HG03064 (cell line): ENCODE measurements at regions not wholly inside any gene's neighbourhood (a gene's known extent, or its start where the extent isn't known, plus 50 kb on each side); places are given as distances from the start of the nearest gene placed in this dataset.

ENCODE experiments used
- ATAC-seq: cut with Tn5 transposase; IDR thresholded peaks from one replicate; pipeline ENCODE4 v1.9.1; 2021; ENCODE audit warnings: low read depth; ENCODE audit not compliant: unreplicated experiment

DNA sequence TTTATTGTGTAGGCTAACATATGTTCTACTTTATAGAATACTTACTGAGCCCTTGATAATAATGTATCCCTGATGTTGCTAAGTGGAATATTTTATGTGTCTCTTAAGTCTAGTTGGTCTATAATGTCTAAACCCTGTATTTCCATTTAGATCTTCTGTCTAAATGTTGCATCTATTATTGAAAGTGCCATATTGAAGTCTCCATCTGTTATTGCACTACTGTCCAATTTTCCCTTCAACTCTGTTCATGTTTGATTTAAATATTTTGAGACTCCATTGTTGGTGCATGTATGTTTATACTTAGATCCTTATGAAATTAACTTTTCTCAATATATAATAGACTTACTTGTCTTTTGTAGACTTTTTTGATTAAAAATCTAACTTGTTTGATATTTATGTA is 924.5 kb upstream of the KCND2 start:
- no peak for ATAC-seq

GRCh38 chr7:119350334-119350733 is 922.6 kb upstream of the KCND2 start:
- ATAC-seq, result no peak

- ATAC-seq, result no peak
Observed at GRCh38 chr7:119351320-119351719, 921.7 kb upstream of the KCND2 start.

DNA sequence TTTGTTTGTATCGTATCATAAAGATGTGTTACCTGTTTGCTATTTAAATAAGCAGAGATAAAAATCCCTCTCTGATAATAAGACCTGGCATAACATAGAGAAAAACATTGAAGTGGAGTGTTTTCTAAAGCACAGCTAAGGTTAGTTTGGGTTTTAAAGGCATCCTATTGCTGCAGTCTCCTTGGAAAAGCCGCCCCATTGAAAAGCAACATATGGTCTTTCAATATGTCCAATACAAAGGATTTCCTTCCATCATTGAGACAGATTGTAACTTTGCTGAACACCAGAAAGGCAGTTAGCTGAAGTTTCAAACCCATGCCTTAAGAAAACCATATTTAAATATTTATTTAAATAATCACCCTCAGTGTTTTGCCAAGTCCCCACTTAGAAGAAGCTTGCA is 898.5 kb upstream of the KCND2 start:
- ATAC-seq, result no peak

- ATAC-seq, result no peak
Observed at GRCh38 chr7:119377861-119378260, 895.1 kb upstream of the KCND2 start.

DNA sequence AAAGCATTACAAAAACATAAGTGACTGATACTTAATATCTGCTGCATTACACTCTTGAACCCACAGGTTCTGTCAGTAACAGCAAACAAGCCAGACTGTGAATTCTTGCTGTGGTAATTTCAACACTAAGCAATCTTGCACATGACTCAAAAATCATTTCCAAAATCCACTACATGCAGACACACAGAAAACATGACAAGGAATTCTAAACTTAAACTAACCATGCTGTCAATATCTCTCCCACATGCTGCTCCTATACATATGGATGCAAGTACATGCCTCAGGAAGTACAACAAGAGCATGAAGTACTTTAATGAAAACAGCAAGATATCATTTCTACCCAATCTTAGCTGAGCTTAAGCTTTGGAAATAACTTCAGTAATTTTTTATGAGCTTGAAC is 890.2 kb upstream of the KCND2 start:
- no peak for ATAC-seq

GRCh38 chr7:119395024-119395423 is 878.0 kb upstream of the KCND2 start:
- no peak for ATAC-seq

DNA sequence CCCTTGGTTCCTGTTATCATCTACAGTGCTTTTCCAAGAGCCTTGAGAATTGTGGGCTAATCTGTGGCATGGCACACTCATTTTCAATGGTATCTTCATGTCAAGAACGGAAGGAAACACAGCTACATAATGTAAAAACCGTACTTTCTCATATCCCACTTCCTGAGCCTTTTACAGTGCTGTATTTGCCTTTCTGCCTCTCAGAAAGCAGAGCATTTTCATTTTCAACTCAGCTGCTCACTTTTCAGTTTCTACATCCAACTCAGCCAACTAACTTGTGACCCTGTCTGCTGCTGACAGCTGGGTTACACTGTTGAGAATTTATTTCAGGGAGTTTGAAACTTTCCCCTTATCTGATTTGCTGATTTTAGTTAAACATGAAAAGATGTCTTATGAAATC is 875.8 kb upstream of the KCND2 start:
- peak; percentile 89 for ATAC-seq

- ATAC-seq, result no peak
Observed at GRCh38 chr7:119408596-119408995, 864.4 kb upstream of the KCND2 start.

GRCh38 chr7:119413314-119413805 is 859.6 kb upstream of the KCND2 start:
- no peak for ATAC-seq

GRCh38 chr7:119415682-119416081 is 857.3 kb upstream of the KCND2 start:
- no peak for ATAC-seq

DNA sequence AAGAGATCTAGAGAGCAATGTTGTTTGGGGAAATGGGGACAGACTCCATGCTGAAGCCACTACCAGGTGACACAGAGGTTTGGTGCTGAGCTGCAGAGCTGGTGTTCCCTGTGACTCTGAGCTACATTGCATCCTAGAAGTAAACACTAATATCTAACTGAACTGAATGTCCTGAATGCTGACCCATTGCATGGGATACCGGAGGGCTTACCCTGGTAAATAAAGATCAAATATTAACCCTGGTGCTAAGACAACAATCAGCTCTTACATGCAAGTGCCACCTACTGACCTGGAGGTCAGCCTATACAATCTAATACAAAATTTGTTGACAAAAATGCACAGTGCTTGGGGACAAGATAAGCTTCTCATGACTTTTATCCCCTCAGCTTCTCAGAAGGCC is 851.3 kb upstream of the KCND2 start:
- no peak for ATAC-seq

DNA sequence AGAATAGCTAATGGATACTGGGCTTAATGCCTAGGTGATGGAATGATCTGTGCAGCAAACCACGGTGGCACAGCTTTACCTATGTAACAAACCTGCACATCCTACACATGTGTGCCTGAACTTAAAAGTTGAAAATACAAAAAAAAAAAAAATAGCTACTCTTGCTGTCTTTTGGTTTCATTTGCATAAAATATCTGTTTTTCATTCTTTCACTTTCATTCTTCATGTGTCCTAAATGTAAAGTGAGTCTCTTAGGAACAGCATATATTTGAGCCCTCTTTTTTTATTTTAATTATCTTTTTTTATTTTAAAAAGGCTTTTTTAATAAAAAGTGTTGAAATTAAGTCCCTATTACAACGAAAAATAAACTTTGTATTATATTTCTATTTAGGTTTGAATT is 836.1 kb upstream of the KCND2 start:
- no peak for ATAC-seq

DNA sequence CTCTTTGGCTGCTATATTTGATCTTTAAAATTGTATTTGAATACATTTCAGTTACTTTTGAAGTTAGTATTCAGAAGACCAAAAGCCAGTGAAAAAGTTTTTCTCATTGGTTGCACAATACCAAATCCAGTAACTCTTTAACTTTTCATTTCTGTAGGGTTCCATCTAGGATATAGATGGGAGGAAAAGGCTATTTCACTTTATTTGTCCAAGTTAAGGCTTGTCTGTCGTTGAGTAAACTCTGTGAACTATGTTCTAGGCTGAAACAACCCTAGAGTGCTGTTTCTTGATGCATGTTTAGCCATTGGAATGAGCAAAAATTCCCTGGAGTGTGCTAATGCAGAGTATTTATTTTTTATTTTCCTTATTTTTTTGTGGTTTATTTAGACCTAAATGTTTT is 834.7 kb upstream of the KCND2 start:
- no peak for ATAC-seq

DNA sequence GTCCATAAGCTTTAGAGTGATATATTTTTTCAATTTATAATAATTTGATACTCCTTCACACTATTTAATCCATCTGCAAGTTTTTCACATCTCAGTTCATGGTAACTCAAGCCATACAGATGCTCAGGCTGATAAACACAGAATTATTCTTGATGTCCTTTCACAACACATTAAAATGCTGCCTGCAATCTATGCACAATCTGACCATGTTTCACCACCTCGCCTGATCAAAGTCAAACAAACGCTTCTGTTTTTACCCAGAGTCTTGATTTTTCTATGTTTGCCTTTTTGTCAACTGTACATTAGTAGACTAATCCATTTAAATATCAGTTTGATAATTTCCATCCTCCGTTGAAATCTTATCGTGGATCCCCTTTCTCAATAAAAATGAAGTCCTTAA is 833.8 kb upstream of the KCND2 start:
- ATAC-seq, result no peak

- no peak for ATAC-seq
Observed at GRCh38 chr7:119452401-119452800, 820.6 kb upstream of the KCND2 start.

DNA sequence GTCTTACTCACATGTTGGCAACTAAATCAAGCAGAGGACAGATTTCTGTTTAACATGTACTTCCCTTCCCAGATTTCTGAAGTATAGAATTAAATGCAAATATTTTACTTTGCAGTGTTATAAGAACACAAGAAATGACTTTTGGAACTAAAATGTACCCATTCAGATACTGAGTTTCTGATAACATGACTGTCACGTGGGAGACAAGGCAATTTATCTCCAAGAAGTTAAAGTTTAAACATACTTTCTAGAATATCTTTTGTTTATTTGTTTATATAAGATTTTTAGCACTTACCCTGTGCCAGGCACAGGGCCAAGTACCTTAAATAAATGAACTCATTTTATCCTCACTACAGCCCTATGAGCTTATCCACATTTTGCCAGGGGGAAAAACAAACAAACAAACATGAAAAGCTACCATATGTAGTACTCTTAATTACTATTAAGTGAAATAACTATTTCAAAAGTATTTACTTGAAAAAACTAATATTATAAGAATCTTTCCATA is 807.1 kb upstream of the KCND2 start:
- ATAC-seq, result no peak

DNA sequence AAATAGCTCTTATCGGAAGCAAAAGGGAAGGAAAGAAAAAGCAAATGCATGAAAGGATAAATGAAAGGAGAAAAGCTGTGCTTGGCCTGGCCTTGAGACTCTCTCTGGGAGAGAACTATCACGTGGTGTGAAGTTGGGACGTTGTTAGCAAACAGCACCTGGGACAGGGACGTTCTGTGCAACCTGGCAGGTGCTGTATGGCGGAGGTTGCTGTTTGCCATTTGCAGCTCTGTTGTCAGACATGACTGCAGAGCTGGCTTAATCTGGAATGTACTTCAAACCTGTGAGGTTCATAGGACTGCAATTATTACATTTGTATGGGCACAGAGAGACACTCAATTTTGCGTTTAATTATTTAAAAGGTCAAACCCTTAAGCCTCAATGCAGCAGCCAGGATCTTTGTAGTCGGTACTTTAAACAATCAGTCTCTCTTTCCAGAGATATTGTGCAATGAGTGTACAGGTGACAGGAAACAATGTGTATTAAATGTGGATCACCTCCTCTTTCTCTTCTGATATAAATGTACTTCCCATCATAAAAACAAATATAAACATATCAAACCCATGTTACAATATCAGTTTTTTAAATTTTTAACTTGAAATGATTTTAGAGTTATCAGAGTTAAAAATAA is 800.5 kb upstream of the KCND2 start:
- no peak for ATAC-seq

GRCh38 chr7:119482209-119482608 is 790.8 kb upstream of the KCND2 start:
- peak; percentile 83 for ATAC-seq

DNA sequence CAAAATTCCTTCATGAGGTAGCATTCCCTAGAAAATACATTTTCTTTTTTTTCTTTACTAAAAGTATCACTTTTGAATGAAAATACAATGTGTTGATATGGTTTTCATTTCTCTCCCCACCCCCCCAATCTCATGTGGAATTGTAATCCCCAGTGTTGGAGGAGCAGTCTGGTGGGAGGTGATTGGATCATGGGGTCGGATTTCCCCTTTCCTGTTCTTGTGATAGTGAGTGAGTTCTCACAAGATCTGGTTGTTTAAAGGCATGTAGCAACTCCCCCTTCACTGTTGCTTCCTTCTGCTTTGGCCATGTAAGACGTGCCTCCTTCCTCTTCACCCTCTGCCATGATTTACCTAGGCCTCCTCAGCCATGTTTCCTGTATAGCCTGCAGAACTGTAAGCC is 790.3 kb upstream of the KCND2 start:
- no peak for ATAC-seq

DNA sequence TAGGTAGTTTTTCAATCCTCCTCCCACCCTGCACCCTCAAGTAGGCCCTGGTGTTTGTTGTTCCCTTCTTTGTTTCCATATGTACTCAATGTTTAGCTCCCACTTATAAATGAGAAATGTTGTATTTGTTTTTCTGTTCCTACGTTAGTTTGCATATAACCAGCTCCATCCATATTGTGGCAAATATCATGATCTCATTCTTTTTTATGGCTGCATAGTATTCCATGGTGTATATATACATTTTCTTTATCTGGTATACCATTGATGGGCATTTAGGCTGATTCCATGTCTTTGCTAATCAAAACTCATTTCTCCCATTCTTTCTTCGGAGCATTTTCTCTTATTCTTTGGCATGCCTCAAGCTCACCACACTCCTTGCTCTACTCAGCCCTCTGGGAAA is 789.6 kb upstream of the KCND2 start:
- ATAC-seq, result no peak

DNA sequence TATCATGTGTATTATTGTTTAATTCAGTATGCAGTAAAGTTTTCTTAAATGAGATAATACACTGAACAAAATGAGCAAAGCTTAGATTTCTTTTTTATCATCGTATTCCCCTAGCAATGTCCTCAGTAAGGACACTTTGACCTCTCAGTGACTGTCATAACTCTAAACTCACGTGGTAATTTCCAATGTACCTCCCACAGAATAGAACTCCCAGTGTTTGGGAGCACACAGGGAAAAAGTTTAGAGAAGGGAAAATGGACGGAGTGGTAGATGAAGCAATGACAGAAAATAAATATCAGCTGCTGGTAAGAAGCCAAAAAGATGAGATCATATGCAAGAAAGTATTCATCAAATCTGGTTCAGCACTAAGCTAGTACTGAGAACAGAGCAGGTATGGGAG is 758.6 kb upstream of the KCND2 start:
- no peak for ATAC-seq

DNA sequence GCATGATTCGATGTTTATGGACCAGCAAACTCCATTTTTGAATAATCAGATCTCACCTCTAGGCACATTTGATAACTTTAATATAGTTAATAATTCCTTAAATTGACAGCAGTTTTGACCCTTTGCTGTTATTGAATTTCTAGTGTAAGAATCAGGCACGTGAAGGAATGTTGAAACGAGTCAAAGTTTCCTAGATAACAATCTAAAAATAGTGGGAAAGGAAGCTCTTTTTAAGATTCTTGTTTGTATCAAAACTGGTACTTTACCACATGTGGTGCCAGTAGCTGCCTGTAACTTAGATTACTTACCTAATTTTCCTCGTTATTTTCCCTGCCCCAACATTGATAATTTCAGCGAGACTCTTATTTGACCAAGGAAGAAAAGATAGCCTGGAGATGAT is 757.8 kb upstream of the KCND2 start:
- ATAC-seq, result no peak
